GM11168 (cell line): ENCODE measurements at regions not wholly inside any gene's neighbourhood (a gene's known extent, or its start where the extent isn't known, plus 50 kb on each side); places are given as distances from the start of the nearest gene placed in this dataset.

Experiments
- in situ Hi-C: fragments of 300-500 bp; cut with MboI; formaldehyde crosslinking; loops from one replicate; pipeline ENCODE4 v1.12.0; 2022; ENCODE audit warnings: low sequenced_read_pairs; ENCODE audit not compliant: unreplicated experiment

- in situ Hi-C loops, result no loop called here
Observed at GRCh38 chr17:34167354-34167753, 87.7 kb upstream of the CCL2 start.

GRCh38 chr17:34168989-34169388 lies 86.1 kb upstream of the CCL2 start:
- in situ Hi-C loops, result no loop called here

GRCh38 chr17:34169496-34169895 lies 85.6 kb upstream of the CCL2 start:
- in situ Hi-C loops, result no loop called here

GRCh38 chr17:34171245-34171818 lies 83.8 kb upstream of the CCL2 start:
- in situ Hi-C loops, result no loop called here

GRCh38 chr17:34172390-34172918 lies 82.6 kb upstream of the CCL2 start:
- in situ Hi-C loops, result no loop called here

GRCh38 chr17:34173241-34173640 lies 81.8 kb upstream of the CCL2 start:
- in situ Hi-C loops, result no loop called here

- in situ Hi-C loops, result no loop called here
Observed at GRCh38 chr17:34174496-34174895, 80.6 kb upstream of the CCL2 start.

- in situ Hi-C loops, result no loop called here
Observed at GRCh38 chr17:34176440-34176839, 78.6 kb upstream of the CCL2 start.

GRCh38 chr17:34177642-34178041 lies 77.4 kb upstream of the CCL2 start:
- in situ Hi-C loops, result no loop called here

GRCh38 chr17:34178092-34178491 lies 77.0 kb upstream of the CCL2 start:
- in situ Hi-C loops, result no loop called here

GRCh38 chr17:34182036-34182803 lies 72.9 kb upstream of the CCL2 start:
- in situ Hi-C loops, result no loop called here

- in situ Hi-C loops, result no loop called here
Observed at GRCh38 chr17:34195987-34196386, 59.1 kb upstream of the CCL2 start.

GRCh38 chr17:34198519-34198918 lies 56.6 kb upstream of the CCL2 start:
- in situ Hi-C loops, result no loop called here

- in situ Hi-C loops, result no loop called here
Observed at GRCh38 chr17:34199454-34199853, 55.6 kb upstream of the CCL2 start.

GRCh38 chr17:34199932-34200534 lies 55.1 kb upstream of the CCL2 start:
- in situ Hi-C loops, result no loop called here

GRCh38 chr17:34201225-34201624 lies 53.9 kb upstream of the CCL2 start:
- in situ Hi-C loops, result no loop called here

- in situ Hi-C loops, result no loop called here
Observed at GRCh38 chr17:34201767-34202166, 53.3 kb upstream of the CCL2 start.

- in situ Hi-C loops, result no loop called here
Observed at GRCh38 chr17:34203018-34203638, 52.0 kb upstream of the CCL2 start.

GRCh38 chr17:34204402-34204801 lies 50.7 kb upstream of the CCL2 start:
- in situ Hi-C loops, result no loop called here
